HG03342 (cell line): ENCODE measurements at regions not wholly inside any gene's neighbourhood (a gene's known extent, or its start where the extent isn't known, plus 50 kb on each side); places are given as distances from the start of the nearest gene placed in this dataset.

Experiments
- ATAC-seq: cut with Tn5 transposase; IDR thresholded peaks from one replicate; pipeline ENCODE4 v1.9.1; 2021; ENCODE audit warnings: mild to moderate bottlenecking, moderate library complexity; ENCODE audit not compliant: unreplicated experiment

- no peak for ATAC-seq
These were observed 287.3 kb upstream of the SP4 start for GRCh38 chr7:21140622-21141021.

DNA sequence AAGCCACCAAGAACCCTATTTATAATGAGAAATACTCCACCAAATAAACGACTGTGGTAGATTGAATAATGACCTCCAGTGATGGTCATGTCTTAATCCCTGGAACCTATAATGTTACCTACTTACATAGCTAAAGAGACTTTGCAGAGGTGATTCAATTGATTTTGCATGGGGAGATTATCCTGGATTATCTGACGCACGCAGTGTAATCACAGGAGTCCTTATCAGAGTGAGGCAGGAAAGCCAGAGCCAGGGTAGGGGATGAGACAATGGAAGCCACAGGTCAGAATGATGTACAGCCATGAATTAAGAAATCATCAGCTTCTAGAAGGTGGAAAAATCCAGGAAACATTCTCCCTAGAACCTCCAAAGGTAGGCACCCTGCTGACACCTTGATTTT lies 286.4 kb upstream of the SP4 start:
- ATAC-seq, result no peak

DNA sequence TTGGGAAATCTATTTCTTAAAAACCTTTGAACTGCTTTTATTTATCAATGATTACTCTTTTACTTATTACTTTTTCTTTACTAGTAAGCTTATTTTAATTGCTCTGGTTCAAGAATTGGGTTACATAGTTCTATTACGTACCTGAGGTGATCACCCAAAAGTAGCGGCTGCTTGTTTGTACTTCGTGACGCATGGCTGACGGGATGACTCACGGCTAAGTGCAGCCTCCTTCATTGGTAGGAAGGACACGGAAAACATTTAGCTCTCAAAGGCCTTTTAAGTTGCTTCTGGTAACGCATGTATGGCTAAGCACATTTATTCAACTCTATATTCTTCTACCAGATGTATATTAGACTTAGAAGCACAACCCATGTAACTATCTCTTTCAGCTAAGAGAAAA lies 285.8 kb upstream of the SP4 start:
- no peak for ATAC-seq

- ATAC-seq, result no peak
These were observed 281.1 kb upstream of the SP4 start for GRCh38 chr7:21146642-21147423.

DNA sequence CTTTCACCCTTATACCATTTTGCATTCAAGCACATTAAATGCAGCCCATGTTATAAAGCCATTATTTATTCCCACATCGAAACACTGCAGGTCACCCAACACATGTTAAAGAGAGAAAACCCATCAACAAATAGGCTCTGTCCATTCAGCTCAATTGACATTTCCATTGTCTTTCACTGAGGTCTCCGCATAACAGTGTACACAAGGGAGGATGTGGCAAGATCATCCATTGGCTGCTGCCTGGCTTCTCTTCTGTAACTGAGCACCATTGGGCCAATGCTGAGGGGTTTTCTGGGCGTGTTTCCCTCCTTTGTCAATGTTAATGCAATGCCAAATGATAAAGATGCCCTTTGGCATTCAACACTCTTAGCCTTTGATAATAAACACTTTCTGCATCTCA lies 278.1 kb upstream of the SP4 start:
- ATAC-seq, result no peak

- no peak for ATAC-seq
These were observed 273.3 kb upstream of the SP4 start for GRCh38 chr7:21154614-21155013.

GRCh38 chr7:21159506-21159905 lies 268.4 kb upstream of the SP4 start:
- ATAC-seq, result no peak

DNA sequence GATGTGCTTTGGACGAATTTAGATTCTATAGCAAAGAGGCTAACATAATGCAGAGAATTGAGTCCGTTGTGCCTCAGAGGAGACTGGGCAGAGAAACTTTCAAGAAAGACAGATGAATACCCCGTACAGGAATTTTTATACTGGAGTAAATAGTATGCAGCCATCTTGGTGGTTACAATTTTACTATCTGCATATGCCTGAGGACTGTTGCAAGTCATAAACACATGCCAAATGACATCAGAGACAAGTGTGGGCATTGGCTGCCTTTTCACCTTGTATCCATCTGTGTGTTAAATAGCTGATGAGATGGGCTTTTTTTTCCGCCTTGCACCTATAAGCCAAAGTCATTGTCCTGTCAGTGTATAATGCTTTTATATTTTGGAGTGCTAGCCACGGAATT lies 267.5 kb upstream of the SP4 start:
- no peak for ATAC-seq

DNA sequence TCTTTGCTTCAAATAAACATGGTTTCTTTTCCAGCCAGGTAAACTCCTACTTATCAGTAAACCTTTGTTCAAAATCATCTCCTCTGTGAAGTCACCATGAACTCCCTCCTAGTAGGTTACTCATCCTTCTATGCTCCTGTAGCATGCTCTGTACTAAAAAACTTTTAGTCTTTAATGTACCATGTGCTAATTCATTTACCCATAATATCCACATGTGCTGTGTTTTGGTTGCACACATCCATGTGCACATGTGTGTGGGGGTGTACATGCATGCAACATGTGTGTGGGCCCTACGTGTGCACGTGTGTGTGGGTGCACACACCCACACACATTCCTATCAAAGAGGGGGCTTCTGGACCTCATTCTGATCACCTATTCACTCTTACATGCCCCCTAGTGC lies 259.9 kb upstream of the SP4 start:
- ATAC-seq, result no peak

GRCh38 chr7:21169667-21170580 lies 258.0 kb upstream of the SP4 start:
- ATAC-seq, result no peak

DNA sequence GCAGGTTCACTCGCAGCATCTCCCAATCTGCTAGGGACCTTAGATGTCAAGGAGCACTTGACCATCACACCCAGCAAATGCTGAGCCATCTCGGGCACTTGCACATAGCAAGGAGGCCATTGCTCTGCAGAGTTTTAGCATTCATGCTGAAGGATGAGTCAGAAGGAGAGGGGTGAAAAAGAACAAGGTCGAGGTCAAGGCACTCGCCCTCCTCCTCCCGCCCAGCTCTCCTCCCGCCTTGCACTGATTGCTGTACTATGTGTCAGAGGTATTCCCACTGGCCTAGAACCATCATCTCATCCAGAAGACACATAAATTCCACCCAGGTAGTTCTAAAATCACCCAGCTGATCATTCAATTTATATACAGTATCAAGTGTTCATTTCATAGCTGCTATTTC lies 255.1 kb upstream of the SP4 start:
- ATAC-seq, result no peak

- ATAC-seq, result no peak
These were observed 254.4 kb upstream of the SP4 start for GRCh38 chr7:21173436-21173835.

GRCh38 chr7:21175714-21176113 lies 252.2 kb upstream of the SP4 start:
- ATAC-seq, result no peak

DNA sequence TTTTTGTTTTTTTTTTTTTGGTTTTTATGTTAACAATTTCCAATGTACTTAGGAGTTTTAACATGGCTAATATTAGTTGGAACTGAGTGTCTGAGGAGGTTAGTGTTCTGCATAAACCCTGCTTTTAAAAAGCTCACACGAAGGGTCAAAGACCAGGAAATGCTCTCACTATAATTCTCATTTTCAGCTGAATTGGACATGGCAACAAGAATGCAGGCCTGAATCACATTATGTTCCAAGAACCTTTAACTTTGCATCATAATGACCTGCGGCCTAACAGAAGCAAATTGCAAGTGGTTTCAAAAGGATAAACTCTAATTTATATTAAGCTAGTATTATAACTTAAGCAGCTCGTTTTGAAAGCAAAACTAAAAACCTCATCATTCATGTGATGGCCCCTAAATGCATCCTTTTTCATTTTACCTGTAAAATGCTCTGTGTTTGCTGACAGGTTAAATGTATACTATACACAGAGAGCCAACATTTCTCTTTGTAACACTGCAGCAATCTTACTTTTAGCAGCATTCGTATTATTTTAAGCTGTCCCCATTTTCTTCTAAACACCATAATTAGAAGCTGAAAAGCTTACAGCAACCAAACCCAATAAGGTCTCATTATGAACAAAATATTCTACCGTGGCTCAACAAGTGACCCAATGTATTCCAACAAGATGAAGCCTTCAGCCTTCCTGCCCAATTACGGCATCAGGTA lies 242.8 kb upstream of the SP4 start:
- ATAC-seq, result no peak

GRCh38 chr7:21185653-21186265 lies 242.1 kb upstream of the SP4 start:
- ATAC-seq, result no peak

DNA sequence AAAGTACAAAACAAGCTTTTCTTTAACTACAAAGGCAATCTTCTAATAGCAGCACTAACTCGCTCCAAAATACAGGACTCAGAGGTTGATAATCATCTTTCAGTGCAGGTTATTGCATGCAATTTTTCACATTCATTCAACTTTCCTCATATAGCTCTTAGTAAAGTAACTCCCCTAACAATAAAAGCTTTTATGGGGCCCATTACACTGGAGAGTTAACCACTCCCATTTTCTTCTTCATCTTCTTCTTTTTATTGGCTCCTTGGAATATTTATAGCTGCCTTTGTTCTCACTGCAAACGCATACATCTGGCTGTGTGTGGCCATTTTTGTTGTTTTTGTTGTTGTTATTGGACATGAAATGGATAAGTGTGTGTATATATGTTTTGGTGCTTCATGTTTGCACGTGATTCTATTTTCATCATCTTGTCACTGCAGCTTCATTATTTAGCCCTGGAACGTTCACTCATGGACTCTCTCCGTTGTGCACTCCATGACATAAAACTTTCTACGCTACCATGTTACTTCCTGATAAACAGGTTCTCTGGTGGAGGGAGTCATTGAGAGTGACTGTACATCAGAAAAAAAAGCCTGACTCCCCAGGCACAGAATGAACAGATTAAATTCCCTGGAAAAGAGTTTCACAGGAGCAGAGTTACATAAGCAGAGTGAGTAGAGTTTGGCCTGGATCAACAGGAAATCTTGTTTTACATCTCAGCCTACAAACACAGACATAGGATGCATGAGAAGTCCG lies 236.4 kb upstream of the SP4 start:
- ATAC-seq, result no peak

- ATAC-seq, result no peak
These were observed 235.2 kb upstream of the SP4 start for GRCh38 chr7:21192657-21193056.

DNA sequence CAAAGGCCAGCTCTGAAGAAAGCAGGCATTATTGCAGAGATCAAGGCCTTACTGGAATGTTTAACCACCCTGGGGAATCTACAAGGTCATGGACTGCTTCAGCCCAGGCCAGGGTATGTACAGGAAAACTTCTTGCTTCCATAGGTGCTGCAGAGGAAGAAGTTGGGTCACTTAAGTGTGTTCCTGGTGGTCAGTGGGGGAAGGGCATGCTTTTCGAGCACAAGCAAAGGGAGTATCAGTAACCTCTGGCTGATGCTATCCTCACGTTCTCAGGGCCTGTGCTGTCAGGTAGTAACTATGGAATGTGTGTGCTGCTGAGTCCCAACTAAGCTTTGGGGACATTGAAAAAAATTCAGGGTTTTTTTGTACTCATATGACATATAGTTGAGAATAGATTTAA lies 234.0 kb upstream of the SP4 start:
- ATAC-seq, result no peak

- ATAC-seq, result no peak
These were observed 232.9 kb upstream of the SP4 start for GRCh38 chr7:21194936-21195335.

GRCh38 chr7:21198921-21199320 lies 229.0 kb upstream of the SP4 start:
- ATAC-seq, result no peak
